GM23338 (cell line): ENCODE measurements at regions not wholly inside any gene's neighbourhood (a gene's known extent, or its start where the extent isn't known, plus 50 kb on each side); places are given as distances from the start of the nearest gene placed in this dataset.

Experiments used
- ATAC-seq: fragments of 200-7000 bp; cut with Tn5 transposase; 3 replicates; pipeline ENCODE4 v1.9.1; 2020
- DNase-seq: peaks from one replicate; pipeline ENCODE4 v3.0.0-alpha.2; 2015; ENCODE audit warnings: low spot score
- H2AFZ ChIP-seq: fragments of 200-600 bp; sonication (generic); 2 replicates; pipeline ENCODE4 v1.8.0; 2016; ENCODE audit warnings: antibody characterized with exemption, mild to moderate bottlenecking, moderate library complexity
- H3F3A ChIP-seq: fragments of 200-600 bp; sonication (generic); replicated peaks from 2 replicates; pipeline ENCODE4 v1.8.0; 2017; ENCODE audit warnings: antibody characterized with exemption, mixed run types, low read depth
- H3K27ac ChIP-seq: fragments of 200-600 bp; sonication (generic); 2 replicates; pipeline ENCODE4 v1.6.1; 2016; ENCODE audit warnings: low read depth
- H3K27me3 ChIP-seq: fragments of 200-600 bp; sonication (generic); 2 replicates; pipeline ENCODE4 v1.8.0; 2016; ENCODE audit warnings: mild to moderate bottlenecking, mixed run types, moderate library complexity; ENCODE audit not compliant: insufficient read depth
- H3K36me3 ChIP-seq: fragments of 200-600 bp; sonication (generic); 2 replicates; pipeline ENCODE4 v1.8.0; 2016; ENCODE audit warnings: mild to moderate bottlenecking; ENCODE audit not compliant: insufficient read depth
- H3K4me1 ChIP-seq: fragments of 200-600 bp; sonication (generic); 2 replicates; pipeline ENCODE4 v1.8.0; 2016; ENCODE audit warnings: mild to moderate bottlenecking, moderate library complexity; ENCODE audit not compliant: insufficient read depth
- H3K4me2 ChIP-seq: fragments of 200-600 bp; sonication (generic); 2 replicates; pipeline ENCODE4 v1.7.1; 2017; ENCODE audit warnings: mixed run types
- H3K4me3 ChIP-seq: fragments of 200-600 bp; sonication (generic); 2 replicates; pipeline ENCODE4 v1.6.1; 2016; ENCODE audit warnings: mixed run types
- H3K79me2 ChIP-seq: fragments of 200-600 bp; sonication (generic); replicated peaks from 2 replicates; pipeline ENCODE4 v1.8.0; 2017; ENCODE audit warnings: mild to moderate bottlenecking; ENCODE audit not compliant: insufficient read depth
- H3K9me2 ChIP-seq: fragments of 200-600 bp; sonication (generic); 2 replicates; pipeline ENCODE4 v1.8.0; 2017; ENCODE audit not compliant: insufficient read depth
- H4K20me1 ChIP-seq: fragments of 200-600 bp; sonication (generic); replicated peaks from 2 replicates; pipeline ENCODE4 v1.8.0; 2017; ENCODE audit warnings: mild to moderate bottlenecking; ENCODE audit not compliant: insufficient read depth
- H3K27ac Mint-ChIP-seq: 2 replicates; pipeline ENCODE4 v1.8.0; 2020; ENCODE audit warnings: inconsistent platforms, mild to moderate bottlenecking, moderate library complexity, mixed read lengths
- H3K27me3 Mint-ChIP-seq: 3 replicates; pipeline ENCODE4 v1.8.0; 2022; ENCODE audit warnings: low read depth, mild to moderate bottlenecking, moderate library complexity, mixed read lengths, inconsistent platforms; ENCODE audit not compliant: insufficient read depth, poor library complexity
- H3K36me3 Mint-ChIP-seq: 3 replicates; pipeline ENCODE4 v1.8.0; 2021; ENCODE audit warnings: low read depth, mild to moderate bottlenecking, inconsistent platforms, moderate library complexity, mixed read lengths
- H3K4me1 Mint-ChIP-seq: 3 replicates; pipeline ENCODE4 v1.8.0; 2020; ENCODE audit warnings: mild to moderate bottlenecking, inconsistent platforms, mixed read lengths
- H3K4me3 Mint-ChIP-seq: 3 replicates; pipeline ENCODE4 v1.8.0; 2021; ENCODE audit warnings: moderate library complexity, mild to moderate bottlenecking, inconsistent platforms, mixed read lengths
- H3K9me3 Mint-ChIP-seq: 3 replicates; pipeline ENCODE4 v1.8.0; 2020; ENCODE audit warnings: moderate library complexity, mild to moderate bottlenecking, inconsistent platforms, mixed read lengths
- CREB1 ChIP-seq: fragments of 250-450 bp; sonication (Bioruptor Pico); IDR thresholded peaks from 2 replicates; pipeline ENCODE4 v1.5.0; 2020; ENCODE audit warnings: low read depth, mild to moderate bottlenecking, moderate library complexity
- CTCF ChIP-seq, 2 experiments: fragments of 200-600 bp in 1 of 2; sonication (generic) in 1 of 2; conservative IDR thresholded peaks; 2 replicates each; pipeline versions ENCODE4 v1.5.1 to v1.6.1; 2016 to 2017; ENCODE audit warnings: antibody characterized with exemption in 2 of 2, low read depth in 2 of 2, mild to moderate bottlenecking in 2 of 2, moderate library complexity in 1 of 2
- EZH2 ChIP-seq: fragments of 200-600 bp; sonication (generic); IDR thresholded peaks from one replicate; pipeline ENCODE4 v1.8.0; 2017; ENCODE audit warnings: antibody characterized with exemption, mild to moderate bottlenecking, low read depth; ENCODE audit not compliant: unreplicated experiment
- EZH2phosphoT487 ChIP-seq: fragments of 200-600 bp; sonication (generic); IDR thresholded peaks from one replicate; pipeline ENCODE4 v1.8.1; 2018; ENCODE audit warnings: antibody characterized with exemption; ENCODE audit not compliant: unreplicated experiment
- JUNB ChIP-seq: IDR thresholded peaks from one replicate; pipeline ENCODE4 v1.6.1; 2016; ENCODE audit warnings: antibody characterized with exemption; ENCODE audit not compliant: unreplicated experiment
- NANOG ChIP-seq: IDR thresholded peaks from 2 replicates; pipeline ENCODE4 v1.6.1; 2016; ENCODE audit warnings: antibody characterized with exemption, borderline replicate concordance
- POLR2AphosphoS5 ChIP-seq: IDR thresholded peaks from 2 replicates; pipeline ENCODE4 v1.6.1; 2016; ENCODE audit warnings: antibody characterized with exemption, low read depth
- REST ChIP-seq: IDR thresholded peaks from one replicate; pipeline ENCODE4 v1.6.1; 2018; ENCODE audit warnings: antibody characterized with exemption; ENCODE audit not compliant: unreplicated experiment
- STAT1 ChIP-seq: IDR thresholded peaks from one replicate; pipeline ENCODE4 v1.6.1; 2016; ENCODE audit warnings: antibody characterized with exemption; ENCODE audit not compliant: unreplicated experiment
- ZNF114 ChIP-seq: fragments of 250-450 bp; sonication (Bioruptor Pico); IDR thresholded peaks from 2 replicates; pipeline ENCODE4 v1.5.0; 2020; ENCODE audit warnings: mild to moderate bottlenecking, moderate library complexity
- ZNF331 ChIP-seq: fragments of 250-450 bp; sonication (Bioruptor Pico); IDR thresholded peaks from 2 replicates; pipeline ENCODE4 v1.5.0; 2020; ENCODE audit warnings: low read depth, mild to moderate bottlenecking, moderate library complexity
- ZNF462 ChIP-seq: fragments of 250-450 bp; sonication (Bioruptor Pico); IDR thresholded peaks from 2 replicates; pipeline ENCODE4 v1.5.0; 2020; ENCODE audit warnings: mild to moderate bottlenecking, moderate library complexity

- no peak for TF ChIP-seq EZH2
- TF ChIP-seq JUNB, result no peak
- no peak for TF ChIP-seq POLR2AphosphoS5
- TF ChIP-seq EZH2phosphoT487, result no peak
- TF ChIP-seq CTCF (conservative IDR thresholded peaks at IDR 0.05; ENCODE audit: low read depth in 2 of 2), result no peak
- TF ChIP-seq STAT1, result no peak
- TF ChIP-seq NANOG, result no peak
- TF ChIP-seq ZNF331 (CRISPR knock-in tag), result no peak
These were observed 142.1 kb downstream of the GXYLT1 start (continued) for GRCh38 chr12:42002563-42002962.

GRCh38 chr12:41998436-41998835, 146.2 kb downstream of the GXYLT1 start:
- DNase-seq (no peak), ATAC-seq (no peak)
- Histone ChIP-seq H3K27me3 (no peaks in the 10 kb centered on the region), H3K79me2 (no peaks in the 10 kb centered on the region), H4K20me1 (no peaks in the 10 kb centered on the region), H3K4me1 (no peaks in the 10 kb centered on the region), H3K4me2 (no peak overlapping the region), H3F3A (no peaks in the 10 kb centered on the region), H3K27ac (no peak overlapping the region), H3K36me3 (no peaks in the 10 kb centered on the region), H3K4me3 (no peak overlapping the region), H3K9me2 (peaks cover 3% of the 10 kb centered on the region; the same call in 1 of the 2 replicates), H2AFZ (peak overlapping the region; percentile 11; the same call in 1 of the 2 replicates)
- Mint-ChIP-seq H3K27ac (no peak overlapping the region), H3K4me3 (no peak overlapping the region), H3K9me3 (no peaks in the 10 kb centered on the region), H3K4me1 (no peaks in the 10 kb centered on the region), H3K36me3 (no peaks in the 10 kb centered on the region), H3K27me3 (peaks cover 3% of the 10 kb centered on the region)
- TF ChIP-seq ZNF462 (CRISPR knock-in tag) (no peak), REST (no peak), CREB1 (CRISPR knock-in tag) (no peak), ZNF331 (CRISPR knock-in tag) (no peak), JUNB (no peak), POLR2AphosphoS5 (no peak), EZH2 (no peak), STAT1 (no peak), EZH2phosphoT487 (no peak), ZNF114 (CRISPR knock-in tag) (no peak)
